PC-3 (cell line): ENCODE measurements at regions not wholly inside any gene's neighbourhood (a gene's known extent, or its start where the extent isn't known, plus 50 kb on each side); places are given as distances from the start of the nearest gene placed in this dataset.

Source experiments
- ATAC-seq: fragments of 200-7000 bp; cut with Tn5 transposase; 2 replicates; pipeline ENCODE4 v1.9.1; 2020; ENCODE audit warnings: mild to moderate bottlenecking, moderate library complexity
- BruUV-seq: library from RNA; stranded (reverse); fragments of 400-500 nt; replicated peaks from 2 replicates; lab custom pipeline; 2021; lab: Mats Ljungman, UMichigan
- CTCF ChIA-PET: fragments of 300-600 bp; sonication (Branson Sonifier 250); formaldehyde crosslinking; loops from one replicate; lab custom pipeline; 2022; ENCODE audit warnings: antibody characterized with exemption; lab: Charles Lee
- POLR2A ChIA-PET: fragments of 300-600 bp; sonication (Branson Sonifier 250); formaldehyde crosslinking; loops from one replicate; lab custom pipeline; 2022; ENCODE audit warnings: antibody characterized with exemption; ENCODE audit not compliant: unreplicated experiment; lab: Charles Lee
- DNase-seq: peaks from one replicate; pipeline ENCODE4 v3.0.0-alpha.2; 2015
- H2AFZ ChIP-seq: fragments of 300-600 bp; sonication (generic); 2 replicates; pipeline ENCODE4 v1.6.0; 2016; ENCODE audit warnings: antibody characterized with exemption, low read length
- H3F3A ChIP-seq: fragments of 300-600 bp; sonication (generic); one replicate; pipeline ENCODE4 v1.6.0; 2017; ENCODE audit warnings: antibody characterized with exemption, low read length, control low read depth, mild to moderate bottlenecking; ENCODE audit not compliant: unreplicated experiment
- H3K27ac ChIP-seq: fragments of 300-600 bp; sonication (generic); 2 replicates; pipeline ENCODE4 v1.5.1; 2016; ENCODE audit warnings: mild to moderate bottlenecking, low read length
- H3K27me3 ChIP-seq: fragments of 300-600 bp; sonication (generic); 2 replicates; pipeline ENCODE4 v1.6.1; 2016; ENCODE audit warnings: low read length, mixed read lengths
- H3K36me3 ChIP-seq: fragments of 300-600 bp; sonication (generic); 2 replicates; pipeline ENCODE4 v1.6.1; 2016; ENCODE audit warnings: low read depth, mixed run types, low read length, mixed read lengths
- H3K4me1 ChIP-seq: fragments of 300-600 bp; sonication (generic); 2 replicates; pipeline ENCODE4 v1.5.1; 2016; ENCODE audit warnings: low read length; ENCODE audit not compliant: insufficient read depth
- H3K4me2 ChIP-seq: fragments of 300-600 bp; sonication (generic); 2 replicates; pipeline ENCODE4 v1.6.0; 2016; ENCODE audit warnings: low read length
- H3K4me3 ChIP-seq: fragments of 300-600 bp; sonication (generic); 2 replicates; pipeline ENCODE4 v1.5.1; 2016; ENCODE audit warnings: mild to moderate bottlenecking, low read length, mixed read lengths
- H3K79me2 ChIP-seq: fragments of 300-600 bp; sonication (generic); 2 replicates; pipeline ENCODE4 v1.6.1; 2017; ENCODE audit warnings: low read length, mixed read lengths
- H3K9ac ChIP-seq: fragments of 300-600 bp; sonication (generic); 2 replicates; pipeline ENCODE4 v1.6.0; 2016; ENCODE audit warnings: mild to moderate bottlenecking, low read length
- H3K9me2 ChIP-seq: fragments of 300-600 bp; sonication (generic); replicated peaks from 2 replicates; pipeline ENCODE4 v1.6.1; 2016; ENCODE audit warnings: mixed run types, low read length, mixed read lengths
- H3K9me3 ChIP-seq: fragments of 300-600 bp; sonication (generic); 2 replicates; pipeline ENCODE4 v1.6.1; 2016; ENCODE audit warnings: low read length, mixed read lengths
- H4K20me1 ChIP-seq: fragments of 300-600 bp; sonication (generic); 2 replicates; pipeline ENCODE4 v1.6.1; 2016; ENCODE audit warnings: low read length, mixed read lengths
- CTCF ChIP-seq: fragments of 300-600 bp; sonication (generic); conservative IDR thresholded peaks from 2 replicates; pipeline ENCODE4 v1.5.1; 2017; ENCODE audit warnings: antibody characterized with exemption, low read depth, mild to moderate bottlenecking, low read length
- EZH2 ChIP-seq: fragments of 300-600 bp; sonication (generic); IDR thresholded peaks from one replicate; pipeline ENCODE4 v1.6.1; 2017; ENCODE audit warnings: antibody characterized with exemption, mild to moderate bottlenecking, low read length; ENCODE audit not compliant: unreplicated experiment
- EZH2phosphoT487 ChIP-seq: fragments of 300-600 bp; sonication (generic); IDR thresholded peaks from 2 replicates; pipeline ENCODE4 v1.6.1; 2018; ENCODE audit warnings: mild to moderate bottlenecking, antibody characterized with exemption, low read length, borderline replicate concordance
- intact Hi-C: fragments of 100-400 bp; cut with micrococcal nuclease; formaldehyde crosslinking; loops from 2 replicates; pipeline ENCODE4 v1.9.0; 2023

GRCh38 chr5:173709761-173710160 lies 93.3 kb upstream of the BOD1 start:
- Histone ChIP-seq H3K79me2 (no peaks in the 10 kb centered on the region), H3K4me1 (peaks cover 26% of the 10 kb centered on the region), H3K9ac (no peak overlapping the region), H4K20me1 (no peaks in the 10 kb centered on the region), H2AFZ (no peak overlapping the region), H3K36me3 (no peaks in the 10 kb centered on the region), H3K27me3 (no peaks in the 10 kb centered on the region), H3K4me3 (no peak overlapping the region), H3K9me2 (no peaks in the 10 kb centered on the region), H3F3A (no peaks in the 10 kb centered on the region), H3K27ac (no peak overlapping the region), H3K4me2 (no peak overlapping the region), H3K9me3 (no peaks in the 10 kb centered on the region)
- DNase-seq (no peak), ATAC-seq (no peak)
- ChIA-PET POLR2A (no interaction called here), CTCF (no interaction called here)
- no peak for TF ChIP-seq CTCF
- BruUV-seq: no TSS peak
- intact Hi-C loops: no loop called here

GRCh38 chr5:173710528-173710927 lies 94.1 kb upstream of the BOD1 start:
- Histone ChIP-seq H3K9me2 (no peaks in the 10 kb centered on the region), H3K27ac (no peak overlapping the region), H3K9ac (no peak overlapping the region), H3F3A (no peaks in the 10 kb centered on the region), H3K4me1 (peaks cover 34% of the 10 kb centered on the region), H2AFZ (no peak overlapping the region), H3K36me3 (no peaks in the 10 kb centered on the region), H3K9me3 (no peaks in the 10 kb centered on the region), H3K4me3 (no peak overlapping the region), H3K79me2 (no peaks in the 10 kb centered on the region), H4K20me1 (no peaks in the 10 kb centered on the region), H3K4me2 (no peak overlapping the region), H3K27me3 (no peaks in the 10 kb centered on the region)
- ATAC-seq (no peak), DNase-seq (no peak)
- intact Hi-C loops: no loop called here
- ChIA-PET CTCF (no interaction called here), POLR2A (no interaction called here)
- BruUV-seq: no TSS peak
- no peak for TF ChIP-seq EZH2
- TF ChIP-seq CTCF: no peak
- no peak for TF ChIP-seq EZH2phosphoT487

GRCh38 chr5:173711466-173711865 lies 95.0 kb upstream of the BOD1 start:
- H3K9ac ChIP-seq: no peak overlapping the region
- TF ChIP-seq EZH2phosphoT487: no peak
- TF ChIP-seq EZH2: no peak
- TF ChIP-seq CTCF: no peak
- H3K9me2 ChIP-seq: no peaks in the 10 kb centered on the region
- intact Hi-C loops: no loop called here
- BruUV-seq: no TSS peak
- H4K20me1 ChIP-seq: no peaks in the 10 kb centered on the region
- no peaks in the 10 kb centered on the region for H3K9me3 ChIP-seq
- no peak overlapping the region for H3K27ac ChIP-seq
- H3K36me3 ChIP-seq: no peaks in the 10 kb centered on the region
- H3K79me2 ChIP-seq: no peaks in the 10 kb centered on the region
- ChIA-PET CTCF (no interaction called here), POLR2A (no interaction called here)
- no peaks in the 10 kb centered on the region for H3F3A ChIP-seq
- H3K27me3 ChIP-seq: no peaks in the 10 kb centered on the region
- no peak overlapping the region for H2AFZ ChIP-seq
- peaks cover 36% of the 10 kb centered on the region for H3K4me1 ChIP-seq
- H3K4me2 ChIP-seq: no peak overlapping the region
- DNase-seq: no peak
- ATAC-seq: no peak
- no peak overlapping the region for H3K4me3 ChIP-seq
